Lower lobe of right lung (tissue), 2 donors: ENCODE measurements at regions not wholly inside any gene's neighbourhood (a gene's known extent, or its start where the extent isn't known, plus 50 kb on each side); places are given as distances from the start of the nearest gene placed in this dataset.
"Not testable (repeated sequence)": the region's sequence is repeated elsewhere in the genome, so short reads cannot be mapped to it uniquely, and the experiment has no call there.

Source experiments
- ATAC-seq, 2 donors: fragments of 200-7000 bp; cut with Tn5 transposase; one replicate each; pipeline ENCODE4 v1.9.1; 2020 to 2022; ENCODE audit warnings: mild to moderate bottlenecking in 2 of 2, moderate library complexity in 2 of 2
- DNase-seq: peaks from one replicate; pipeline ENCODE4 v3.0.0-alpha.2; 2020
- H3K27ac ChIP-seq: fragments of 200-600 bp; one replicate; pipeline ENCODE4 v1.8.0; 2022
- H3K27me3 ChIP-seq: fragments of 200-600 bp; one replicate; pipeline ENCODE4 v1.8.0; 2022; ENCODE audit warnings: low read depth
- H3K36me3 ChIP-seq: fragments of 200-600 bp; one replicate; pipeline ENCODE4 v1.8.0; 2022; ENCODE audit warnings: mild to moderate bottlenecking
- H3K4me1 ChIP-seq: fragments of 200-600 bp; one replicate; pipeline ENCODE4 v1.8.0; 2022
- H3K4me3 ChIP-seq: fragments of 200-600 bp; one replicate; pipeline ENCODE4 v1.8.0; 2022; ENCODE audit warnings: mild to moderate bottlenecking
- H3K9me3 ChIP-seq: fragments of 200-600 bp; one replicate; pipeline ENCODE4 v1.8.0; 2022
- CTCF ChIP-seq: fragments of 200-600 bp; IDR thresholded peaks from one replicate; pipeline ENCODE4 v1.8.0; 2022; ENCODE audit warnings: antibody characterized with exemption, mild to moderate bottlenecking
- intact Hi-C: fragments of 100-400 bp; cut with DNase I; formaldehyde crosslinking; loops from one replicate; pipeline ENCODE4 v1.11.0; 2022
- donor health status: DM: no; HTN: yes; CAD: no; lungs with severe emphysema.

DNA sequence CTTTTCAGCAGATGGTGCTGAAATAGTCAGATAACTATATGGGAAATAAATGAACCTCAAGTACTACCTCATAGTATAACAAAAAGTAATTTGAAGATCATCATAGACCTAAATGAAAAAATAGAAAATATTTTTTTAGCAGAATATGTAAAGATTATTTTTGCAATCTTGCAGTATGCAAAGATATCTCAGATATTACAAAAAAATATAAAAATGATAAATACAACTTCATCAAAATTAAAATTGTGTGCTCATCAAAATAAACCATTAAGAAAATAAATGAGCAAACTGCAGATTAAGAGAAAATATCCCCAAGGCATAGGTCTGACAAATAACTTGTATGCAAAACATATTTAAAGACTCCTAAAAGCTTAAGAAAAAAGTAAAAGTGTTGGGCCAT, 83.4 kb upstream of the KCND2 start:
- H3K4me3 ChIP-seq: no peak overlapping the region
- no peaks in the 10 kb centered on the region for H3K27me3 ChIP-seq
- H3K9me3 ChIP-seq: no peaks in the 10 kb centered on the region
- no peaks in the 10 kb centered on the region for H3K4me1 ChIP-seq
- TF ChIP-seq CTCF: no peak
- H3K36me3 ChIP-seq: no peaks in the 10 kb centered on the region
- ATAC-seq (no peak), DNase-seq (no peak)
- intact Hi-C loops: no loop called here
- no peak overlapping the region for H3K27ac ChIP-seq

DNA sequence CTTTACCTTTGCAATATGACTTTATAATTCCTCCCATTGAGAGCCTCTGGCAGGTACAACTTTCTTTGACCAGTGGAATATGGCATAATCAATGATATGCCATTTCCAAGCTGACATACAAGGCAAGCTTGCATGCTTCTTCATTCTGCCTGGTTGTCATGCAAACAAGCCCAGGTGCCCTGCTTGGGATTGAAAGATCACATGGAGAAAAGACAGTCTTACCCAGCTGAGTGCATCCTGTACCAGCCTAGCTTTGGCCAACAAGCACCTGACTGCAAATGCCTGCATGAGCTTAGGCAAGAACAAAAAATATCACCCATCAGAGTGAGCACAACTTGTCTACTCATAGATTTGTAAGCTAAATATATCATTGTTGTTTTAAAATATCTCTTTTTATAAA, 82.9 kb upstream of the KCND2 start:
- Histone ChIP-seq H3K4me1 (no peaks in the 10 kb centered on the region), H3K36me3 (no peaks in the 10 kb centered on the region), H3K4me3 (no peak overlapping the region), H3K9me3 (no peaks in the 10 kb centered on the region), H3K27ac (no peak overlapping the region), H3K27me3 (no peaks in the 10 kb centered on the region)
- no peak for DNase-seq
- ATAC-seq: no peak
- no peak for TF ChIP-seq CTCF
- intact Hi-C loops: no loop called here

DNA sequence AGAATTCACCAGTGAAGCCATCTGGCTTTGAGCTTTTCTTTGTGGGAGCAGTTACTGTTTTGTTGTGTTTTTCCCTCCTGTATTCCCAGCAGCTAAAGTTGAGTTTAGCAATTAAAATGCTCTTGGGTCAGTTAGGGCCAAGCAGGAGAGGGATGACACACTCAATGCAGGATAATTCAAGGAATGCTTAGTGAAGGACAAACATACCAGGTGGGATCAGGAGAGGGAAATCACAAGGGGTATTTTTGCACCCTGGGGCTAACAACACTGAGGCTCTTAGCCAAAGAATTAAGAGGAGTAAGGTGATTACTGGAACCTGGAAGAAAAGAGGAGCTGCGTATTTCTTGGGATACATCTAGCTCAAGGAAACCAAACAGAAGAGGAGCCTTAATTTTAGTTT, 82.4 kb upstream of the KCND2 start:
- DNase-seq: no peak
- intact Hi-C loops: no loop called here

GRCh38 chr7:120191423-120191822, 81.6 kb upstream of the KCND2 start:
- DNase-seq, H3K4me1 ChIP-seq, H3K27ac ChIP-seq, H3K4me3 ChIP-seq, H3K36me3 ChIP-seq, H3K27me3 ChIP-seq, H3K9me3 ChIP-seq, intact Hi-C loops, ATAC-seq: not testable (repeated sequence)

More for the DNA sequence above, 82.4 kb upstream of the KCND2 start:
- TF ChIP-seq CTCF: no peak
- H3K36me3 ChIP-seq: no peaks in the 10 kb centered on the region
- no peaks in the 10 kb centered on the region for H3K27me3 ChIP-seq
- no peak for ATAC-seq
- H3K4me3 ChIP-seq: no peak overlapping the region
- no peak overlapping the region for H3K27ac ChIP-seq
- H3K4me1 ChIP-seq: no peaks in the 10 kb centered on the region
- no peaks in the 10 kb centered on the region for H3K9me3 ChIP-seq

GRCh38 chr7:120201290-120201689, 71.7 kb upstream of the KCND2 start:
- Histone ChIP-seq H3K27ac (no peak overlapping the region), H3K4me3 (no peak overlapping the region), H3K36me3 (no peaks in the 10 kb centered on the region), H3K27me3 (no peaks in the 10 kb centered on the region), H3K4me1 (no peaks in the 10 kb centered on the region), H3K9me3 (no peaks in the 10 kb centered on the region)
- ATAC-seq (no peak), DNase-seq (no peak)
- TF ChIP-seq CTCF: no peak
- intact Hi-C loops: no loop called here

- H3K4me1 ChIP-seq: no peaks in the 10 kb centered on the region
- no peaks in the 10 kb centered on the region for H3K36me3 ChIP-seq
- intact Hi-C loops: no loop called here
- DNase-seq (no peak), ATAC-seq (no peak)
- no peak overlapping the region for H3K27ac ChIP-seq
- TF ChIP-seq CTCF: no peak
- H3K4me3 ChIP-seq: no peak overlapping the region
- H3K27me3 ChIP-seq: no peaks in the 10 kb centered on the region
- H3K9me3 ChIP-seq: no peaks in the 10 kb centered on the region
Measured at GRCh38 chr7:120205101-120205500, 67.9 kb upstream of the KCND2 start.
